SU-DHL-6 (cell line): ENCODE measurements at regions not wholly inside any gene's neighbourhood (a gene's known extent, or its start where the extent isn't known, plus 50 kb on each side); places are given as distances from the start of the nearest gene placed in this dataset.

ENCODE experiments used
- H2AFZ ChIP-seq: fragments of 200-600 bp; sonication (generic); 2 replicates; pipeline ENCODE4 v1.6.1; 2014; ENCODE audit warnings: low read depth, mild to moderate bottlenecking, moderate library complexity, mixed read lengths, antibody characterized with exemption, low read length; ENCODE audit not compliant: severe bottlenecking
- H3F3A ChIP-seq: fragments of 200-600 bp; shearing (Covaris generic); 2 replicates; pipeline ENCODE4 v1.6.0; 2016; ENCODE audit warnings: antibody characterized with exemption, mild to moderate bottlenecking; ENCODE audit not compliant: insufficient read depth
- H3K27ac ChIP-seq: fragments of 200-600 bp; sonication (generic); 2 replicates; pipeline ENCODE4 v1.5.1; 2016; ENCODE audit warnings: low read depth, mild to moderate bottlenecking, low read length, moderate library complexity, mixed read lengths
- H3K27me3 ChIP-seq: fragments of 200-600 bp; sonication (generic), shearing (Covaris generic); 2 replicates; pipeline ENCODE4 v1.6.0; 2014; ENCODE audit warnings: mild to moderate bottlenecking, low read length
- H3K36me3 ChIP-seq: fragments of 200-600 bp; sonication (generic); 2 replicates; pipeline ENCODE4 v1.6.1; 2014; ENCODE audit warnings: mild to moderate bottlenecking, low read length, mixed read lengths
- H3K4me2 ChIP-seq: fragments of 300-600, 200-600 bp; shearing (Covaris generic), sonication (generic); 2 replicates; pipeline ENCODE4 v1.6.0; 2014; ENCODE audit warnings: low read length, low read depth, mild to moderate bottlenecking; ENCODE audit not compliant: poor library complexity, severe bottlenecking
- H3K4me3 ChIP-seq: fragments of 200-600 bp; sonication (generic); 2 replicates; pipeline ENCODE4 v1.5.1; 2014; ENCODE audit warnings: antibody characterized with exemption, low read length, mild to moderate bottlenecking, mixed read lengths; ENCODE audit not compliant: insufficient read depth, poor library complexity, severe bottlenecking
- H3K79me2 ChIP-seq: fragments of 200-600 bp; sonication (generic); 2 replicates; pipeline ENCODE4 v1.6.1; 2014; ENCODE audit warnings: mild to moderate bottlenecking, low read length, moderate library complexity; ENCODE audit not compliant: insufficient read depth
- H3K9ac ChIP-seq: fragments of 200-600 bp; sonication (generic); 2 replicates; pipeline ENCODE4 v1.7.0; 2014; ENCODE audit warnings: mild to moderate bottlenecking, low read length
- H3K9me2 ChIP-seq: fragments of 200-600 bp; sonication (generic); replicated peaks from 2 replicates; pipeline ENCODE4 v1.6.1; 2014; ENCODE audit warnings: low read length; ENCODE audit not compliant: insufficient read depth
- H3K9me3 ChIP-seq: fragments of 200-600 bp; sonication (generic); 2 replicates; pipeline ENCODE4 v1.6.1; 2014; ENCODE audit warnings: low read length, mixed read lengths; ENCODE audit not compliant: insufficient read depth
- H4K20me1 ChIP-seq: fragments of 200-600 bp; sonication (generic); 2 replicates; pipeline ENCODE4 v1.6.1; 2014; ENCODE audit warnings: low read depth, mild to moderate bottlenecking, antibody characterized with exemption, low read length, moderate library complexity, mixed read lengths
- EZH2phosphoT487 ChIP-seq: fragments of 200-600 bp; sonication (generic), shearing (Covaris generic); conservative IDR thresholded peaks from 2 replicates; pipeline ENCODE4 v1.6.1; 2018; ENCODE audit warnings: mild to moderate bottlenecking, antibody characterized with exemption, low read length, moderate library complexity, mixed read lengths
- TF ChIP-seq, protein P1 (sequence below): fragments of 200-600 bp; sonication (generic); IDR thresholded peaks from one replicate; pipeline ENCODE4 v1.5.1; 2017; ENCODE audit warnings: antibody characterized with exemption, mild to moderate bottlenecking, low read length, moderate library complexity; ENCODE audit not compliant: insufficient read depth, poor library complexity, severe bottlenecking

GRCh38 chr3:116824208-116824607 is 114.6 kb downstream of the TUSC7 start:
- TF ChIP-seq, protein P1, sequence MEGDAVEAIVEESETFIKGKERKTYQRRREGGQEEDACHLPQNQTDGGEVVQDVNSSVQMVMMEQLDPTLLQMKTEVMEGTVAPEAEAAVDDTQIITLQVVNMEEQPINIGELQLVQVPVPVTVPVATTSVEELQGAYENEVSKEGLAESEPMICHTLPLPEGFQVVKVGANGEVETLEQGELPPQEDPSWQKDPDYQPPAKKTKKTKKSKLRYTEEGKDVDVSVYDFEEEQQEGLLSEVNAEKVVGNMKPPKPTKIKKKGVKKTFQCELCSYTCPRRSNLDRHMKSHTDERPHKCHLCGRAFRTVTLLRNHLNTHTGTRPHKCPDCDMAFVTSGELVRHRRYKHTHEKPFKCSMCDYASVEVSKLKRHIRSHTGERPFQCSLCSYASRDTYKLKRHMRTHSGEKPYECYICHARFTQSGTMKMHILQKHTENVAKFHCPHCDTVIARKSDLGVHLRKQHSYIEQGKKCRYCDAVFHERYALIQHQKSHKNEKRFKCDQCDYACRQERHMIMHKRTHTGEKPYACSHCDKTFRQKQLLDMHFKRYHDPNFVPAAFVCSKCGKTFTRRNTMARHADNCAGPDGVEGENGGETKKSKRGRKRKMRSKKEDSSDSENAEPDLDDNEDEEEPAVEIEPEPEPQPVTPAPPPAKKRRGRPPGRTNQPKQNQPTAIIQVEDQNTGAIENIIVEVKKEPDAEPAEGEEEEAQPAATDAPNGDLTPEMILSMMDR, result no peak
- no peak for TF ChIP-seq EZH2phosphoT487
- Histone ChIP-seq H3K4me2 (no peak overlapping the region), H3K79me2 (no peaks in the 10 kb centered on the region), H3K4me3 (no peak overlapping the region), H3K27ac (no peak overlapping the region), H2AFZ (no peak overlapping the region), H3K9ac (no peak overlapping the region), H4K20me1 (no peaks in the 10 kb centered on the region), H3K9me2 (no peaks in the 10 kb centered on the region), H3K9me3 (no peaks in the 10 kb centered on the region), H3K27me3 (no peaks in the 10 kb centered on the region), H3K36me3 (no peaks in the 10 kb centered on the region), H3F3A (no peaks in the 10 kb centered on the region)

GRCh38 chr3:116833202-116833601 is 123.6 kb downstream of the TUSC7 start:
- Histone ChIP-seq H4K20me1 (no peaks in the 10 kb centered on the region), H3K79me2 (no peaks in the 10 kb centered on the region), H3K36me3 (no peaks in the 10 kb centered on the region), H3K4me2 (no peak overlapping the region), H3K9me3 (no peaks in the 10 kb centered on the region), H3K27me3 (no peaks in the 10 kb centered on the region), H3K4me3 (no peak overlapping the region), H3F3A (no peaks in the 10 kb centered on the region), H3K27ac (no peak overlapping the region), H3K9me2 (no peaks in the 10 kb centered on the region), H3K9ac (no peak overlapping the region), H2AFZ (no peak overlapping the region)
- TF ChIP-seq EZH2phosphoT487, result no peak
- TF ChIP-seq, protein P1, result no peak

GRCh38 chr3:116834816-116835215 is 125.2 kb downstream of the TUSC7 start:
- no peaks in the 10 kb centered on the region for H3F3A ChIP-seq
- H3K4me2 ChIP-seq, result no peak overlapping the region
- H2AFZ ChIP-seq, result no peak overlapping the region
- H4K20me1 ChIP-seq, result no peaks in the 10 kb centered on the region
- H3K9me2 ChIP-seq, result no peaks in the 10 kb centered on the region
- no peak overlapping the region for H3K4me3 ChIP-seq
- no peaks in the 10 kb centered on the region for H3K36me3 ChIP-seq
- H3K27me3 ChIP-seq, result no peaks in the 10 kb centered on the region
- H3K27ac ChIP-seq, result no peak overlapping the region
- no peaks in the 10 kb centered on the region for H3K9me3 ChIP-seq
- no peak overlapping the region for H3K9ac ChIP-seq
- no peaks in the 10 kb centered on the region for H3K79me2 ChIP-seq
- TF ChIP-seq, protein P1, result no peak
- no peak for TF ChIP-seq EZH2phosphoT487
